Left hindlimb (tissue), 1 donor: ENCODE measurements at regions not wholly inside any gene's neighbourhood (a gene's known extent, or its start where the extent isn't known, plus 50 kb on each side); places are given as distances from the start of the nearest gene placed in this dataset.
"Not testable (repeated sequence)": the region's sequence is repeated elsewhere in the genome, so short reads cannot be mapped to it uniquely, and the experiment has no call there.

Source experiments
- DNase-seq: peaks from one replicate; pipeline ENCODE4 v3.0.0-alpha.2; 2018

DNA sequence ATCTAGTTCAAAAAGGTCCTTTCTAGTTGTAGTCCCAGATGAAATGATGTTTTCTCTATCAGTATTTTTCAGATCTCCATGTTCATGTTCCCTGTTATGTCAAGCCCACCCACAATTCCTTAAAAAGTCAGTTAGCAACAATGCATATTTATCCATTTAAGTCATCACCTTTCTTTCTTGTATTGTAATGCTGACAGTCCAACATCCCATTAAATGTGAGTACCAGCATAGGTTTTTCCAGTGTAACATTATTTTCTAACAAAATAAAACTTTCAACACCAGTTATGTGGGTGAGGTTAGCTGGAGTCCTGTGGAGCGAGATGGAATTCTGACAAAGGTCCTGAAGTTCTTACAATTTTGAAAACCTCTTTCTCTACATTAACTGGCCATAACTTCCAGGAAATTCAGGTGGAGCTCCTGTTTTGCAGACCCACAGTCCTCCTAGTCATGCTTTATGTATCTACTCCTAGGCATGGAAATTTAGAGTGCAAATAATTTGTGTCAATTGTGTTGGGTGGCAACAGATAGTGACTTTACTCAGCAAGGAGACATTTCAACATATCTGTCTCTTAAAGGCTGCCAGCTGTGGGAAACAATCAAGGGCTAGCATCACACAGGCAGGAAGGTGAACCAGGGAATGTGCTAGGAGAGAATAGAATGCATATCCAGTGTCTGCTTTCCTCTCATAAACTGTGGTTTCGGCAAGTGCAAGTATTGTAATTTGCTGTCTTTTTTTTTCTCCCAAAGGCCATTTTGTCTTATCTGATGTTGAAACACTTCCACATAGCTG is 162.6 kb downstream of the MTERF1 start:
- no peak for DNase-seq

DNA sequence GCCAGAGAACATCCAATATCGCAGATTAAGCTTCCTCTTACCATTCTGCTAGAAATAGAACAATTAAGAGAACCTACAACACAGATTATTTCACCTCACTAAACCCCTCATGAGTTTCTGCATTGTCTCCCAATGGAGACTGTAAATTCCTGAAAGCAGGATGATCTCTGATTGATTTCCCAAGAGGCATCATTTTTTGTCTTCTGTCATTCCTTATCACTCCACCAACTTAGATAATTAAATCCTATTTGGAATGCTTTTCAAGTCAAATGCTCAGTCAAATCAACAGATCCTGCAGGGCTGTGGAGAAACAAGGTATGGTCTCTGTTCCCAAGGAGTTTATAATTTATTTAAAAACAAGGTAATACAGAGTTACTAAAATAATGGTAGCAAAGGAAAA is 161.5 kb downstream of the MTERF1 start:
- no peak for DNase-seq

DNA sequence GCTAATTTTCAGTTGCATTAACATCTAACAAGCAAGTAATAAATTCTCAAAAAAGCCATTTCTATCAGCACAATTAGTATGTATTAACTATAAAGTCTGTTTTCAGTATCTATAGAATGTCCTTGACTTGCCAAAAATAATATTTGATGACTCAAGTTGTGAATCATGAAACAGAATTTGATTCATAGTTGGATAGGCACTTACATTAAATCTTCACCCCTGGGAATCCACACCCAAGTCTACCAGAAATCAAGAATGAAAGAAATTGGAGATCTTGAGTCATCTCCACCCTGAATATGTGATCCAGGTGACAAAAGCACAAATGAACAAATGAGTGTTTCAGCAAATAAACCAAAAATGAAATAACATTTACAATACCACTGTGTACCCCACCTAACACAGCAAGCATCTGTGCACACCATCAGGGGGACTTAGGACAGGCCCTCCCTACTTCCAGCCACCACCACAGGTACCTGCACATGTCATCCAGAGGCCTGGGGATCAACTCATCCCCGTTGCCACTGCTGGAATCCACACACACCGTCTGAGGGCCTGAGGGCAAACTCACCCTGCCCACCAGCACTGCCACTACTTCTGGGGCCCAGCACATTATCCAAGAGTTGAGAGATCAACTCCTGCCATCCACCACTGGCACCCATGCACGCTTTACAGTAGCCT is 160.1 kb downstream of the MTERF1 start:
- DNase-seq, result no peak

DNA sequence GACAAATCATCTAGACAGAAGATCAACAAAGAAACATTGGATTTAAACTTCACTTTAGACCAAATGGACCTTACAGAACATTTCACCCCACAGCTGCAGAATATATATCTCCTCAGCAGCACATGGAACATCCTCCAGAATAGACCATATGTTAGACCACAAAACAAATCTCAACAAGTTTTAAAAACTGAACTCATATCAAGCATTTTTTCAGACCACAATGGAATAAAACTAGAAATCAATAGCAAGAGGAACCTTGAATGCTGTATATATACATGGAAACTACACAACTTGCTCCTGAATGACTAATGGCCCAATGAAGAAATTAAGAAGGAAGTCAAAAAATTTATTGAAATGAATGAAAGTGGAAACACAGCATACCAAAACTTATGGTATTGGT is 157.7 kb downstream of the MTERF1 start:
- no peak for DNase-seq

DNA sequence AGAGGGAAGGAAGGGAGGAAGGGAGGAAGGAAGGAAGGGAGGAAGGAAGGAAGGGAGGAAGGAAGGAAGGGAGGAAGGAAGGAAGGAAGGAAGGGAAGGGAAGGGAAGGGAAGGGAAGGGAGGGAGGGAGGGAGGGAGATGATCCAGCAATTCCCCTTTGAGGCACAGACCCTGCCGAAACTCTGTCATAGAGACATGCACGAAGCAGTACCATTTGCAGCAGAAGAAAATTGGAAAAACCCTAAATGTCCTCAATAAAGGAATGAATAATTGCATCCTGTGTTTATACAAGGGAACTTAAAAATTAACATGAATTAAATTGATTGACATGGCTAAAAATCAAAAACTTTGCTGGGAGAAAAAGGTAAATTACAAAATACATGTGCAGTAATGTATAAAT is 151.5 kb downstream of the MTERF1 start:
- not testable (repeated sequence) for DNase-seq

DNA sequence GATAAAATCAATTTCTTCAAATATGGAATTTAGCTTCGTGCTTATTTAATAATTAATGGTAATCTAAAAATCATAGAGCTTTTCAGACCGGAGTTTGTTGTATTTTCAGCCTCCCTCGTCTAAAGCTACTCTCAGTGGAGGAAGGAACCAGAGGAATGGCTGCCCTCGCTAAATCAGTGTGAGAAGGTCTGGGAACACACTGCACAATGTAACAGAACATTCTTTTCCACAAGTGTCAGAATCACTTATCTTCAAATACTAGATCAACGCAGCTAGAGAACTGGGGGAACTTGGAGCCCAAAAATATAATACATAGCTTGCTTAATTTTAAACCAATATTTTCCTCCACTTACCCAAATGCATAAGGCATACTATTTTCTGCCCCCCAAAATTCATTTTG is 148.5 kb downstream of the MTERF1 start:
- DNase-seq, result no peak

DNA sequence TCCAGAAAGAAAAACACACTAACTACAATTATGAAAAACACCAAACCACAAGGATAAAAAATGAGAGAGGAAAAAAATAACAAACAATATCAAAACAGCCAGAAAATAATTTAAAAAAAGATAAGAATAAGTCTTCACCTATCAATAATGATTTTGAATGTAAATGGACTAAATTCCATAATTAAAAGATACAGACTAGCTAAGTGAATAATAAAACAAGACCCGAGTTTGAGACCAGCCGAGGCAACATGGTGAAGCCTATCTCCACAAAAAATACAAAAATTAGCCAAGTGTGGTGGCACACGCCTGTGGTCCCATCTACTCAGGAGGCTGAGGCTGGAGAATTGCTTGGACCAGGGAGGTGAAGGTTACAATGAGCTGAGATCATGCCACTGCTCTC is 131.1 kb downstream of the MTERF1 start:
- DNase-seq, result no peak

DNA sequence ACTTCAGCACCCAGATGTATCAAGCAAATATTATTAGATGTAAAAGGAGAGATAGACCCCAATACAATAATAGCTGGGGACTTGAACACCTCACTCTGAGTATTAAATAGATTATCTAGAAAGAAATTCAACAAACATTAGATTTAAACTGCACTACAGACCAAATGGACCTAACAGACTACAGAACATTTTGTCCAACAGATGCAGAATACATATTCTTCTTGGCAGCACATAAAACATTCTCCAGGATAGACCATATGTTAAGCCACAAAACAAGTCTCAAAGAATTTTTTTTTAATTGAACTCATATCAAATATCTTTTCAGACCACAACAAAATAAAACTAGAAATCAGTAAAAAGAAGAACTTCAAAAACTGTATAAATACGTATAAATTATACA is 130.4 kb downstream of the MTERF1 start:
- no peak for DNase-seq

DNA sequence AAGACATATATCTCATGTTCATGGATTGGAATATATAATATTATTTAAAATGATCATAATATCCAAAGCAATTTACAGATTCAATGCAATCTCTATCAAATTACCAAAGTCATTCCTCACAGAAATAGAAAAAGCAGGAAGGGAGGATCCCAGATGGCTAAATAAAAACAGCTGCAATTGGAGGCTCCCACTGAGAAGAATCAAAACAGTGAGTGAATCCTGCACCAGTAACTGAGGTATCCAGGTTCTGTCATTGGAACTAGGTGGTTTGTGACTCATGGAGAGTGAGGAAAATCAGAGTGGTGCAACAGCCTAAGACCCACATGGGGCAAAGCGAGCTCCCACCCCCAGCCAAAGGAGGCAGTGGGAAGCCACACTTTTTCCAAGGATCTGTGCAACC is 128.4 kb downstream of the MTERF1 start:
- no peak for DNase-seq

DNA sequence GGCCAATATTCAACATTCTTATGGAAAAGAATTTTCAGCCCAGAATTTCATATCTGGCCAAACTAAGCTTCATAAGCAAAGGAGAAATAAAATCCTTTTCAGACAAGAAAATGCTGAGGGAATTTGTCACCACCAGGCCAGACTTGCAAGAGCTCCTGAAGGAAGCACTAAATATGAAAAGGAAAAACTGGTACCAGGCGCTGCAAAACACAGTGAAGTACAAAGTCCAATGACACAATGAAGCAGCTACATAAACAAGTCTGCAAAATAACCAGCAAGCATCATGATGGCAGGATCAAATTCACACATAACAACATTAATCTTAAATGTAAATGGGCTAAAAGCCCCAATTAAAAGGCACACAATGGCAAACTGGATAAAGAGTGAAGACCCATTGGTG is 126.2 kb downstream of the MTERF1 start:
- DNase-seq, result not testable (repeated sequence)

DNA sequence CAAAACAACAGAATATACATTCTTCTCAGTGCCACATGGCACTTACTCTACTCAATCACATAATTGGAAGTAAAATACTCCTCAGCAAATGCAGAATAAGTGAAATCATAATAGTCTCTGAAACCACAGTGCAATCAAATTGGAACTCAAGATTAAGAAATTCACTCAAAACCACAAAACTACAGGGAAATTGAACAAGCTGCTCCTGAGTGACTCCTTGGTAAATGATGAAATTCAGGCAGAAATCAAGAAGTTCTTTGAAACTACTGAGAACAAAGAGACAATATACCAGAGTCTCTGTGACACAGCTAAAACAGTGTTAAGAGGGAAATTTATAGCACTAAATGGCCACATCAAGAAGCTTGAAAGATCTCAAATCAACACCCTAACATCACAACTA is 125.4 kb downstream of the MTERF1 start:
- DNase-seq, result not testable (repeated sequence)

DNA sequence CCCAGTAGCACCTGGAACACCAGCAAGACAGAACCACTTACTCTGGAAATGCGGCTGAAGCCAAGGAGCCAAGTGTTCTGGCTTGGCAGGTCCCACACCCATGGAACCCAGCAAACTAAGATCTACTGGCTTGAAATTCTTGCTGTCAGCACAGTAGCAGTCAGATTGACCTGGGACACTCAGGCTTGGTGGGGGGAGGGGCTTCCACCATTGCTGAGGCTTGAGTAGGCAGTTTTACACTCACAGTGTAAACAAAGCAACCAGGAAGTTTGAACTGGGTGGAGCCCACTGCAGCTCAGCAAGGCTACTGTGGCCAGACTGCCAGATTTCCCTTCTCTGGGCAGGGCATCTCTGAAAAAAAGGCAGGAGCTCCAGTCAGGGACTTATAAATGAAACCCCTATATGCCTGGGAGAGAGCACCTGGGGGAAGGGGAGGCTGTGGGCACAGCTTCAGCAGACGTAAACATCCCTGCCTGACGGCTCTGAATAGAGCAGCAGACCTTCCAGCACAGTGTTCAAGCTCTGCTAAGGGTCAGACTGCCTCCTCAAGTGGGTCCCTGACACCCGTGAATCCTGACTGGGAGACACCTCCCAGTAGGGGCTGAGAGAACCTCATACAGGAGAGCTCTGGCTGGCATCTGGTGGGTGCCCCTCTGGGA is 121.2 kb downstream of the MTERF1 start:
- DNase-seq, result no peak

DNA sequence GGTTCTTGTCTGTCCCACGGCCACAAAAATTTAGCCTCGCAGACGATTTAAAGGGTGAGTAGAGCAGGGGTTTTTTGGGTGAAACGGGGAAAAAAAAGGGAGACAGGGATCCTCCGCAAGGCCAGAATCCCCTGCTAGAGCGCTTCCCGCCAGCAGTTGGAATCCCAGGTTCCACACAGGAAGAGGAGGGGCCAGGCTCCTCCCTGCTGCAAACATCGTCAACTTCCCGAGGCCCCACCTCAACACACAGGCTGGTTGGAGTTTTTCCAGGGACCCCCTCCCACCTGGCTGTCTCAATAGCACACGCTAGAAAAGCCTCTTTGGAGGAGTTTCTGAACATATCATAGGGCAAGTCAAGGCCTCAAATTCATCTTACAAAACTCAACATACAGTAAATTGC is 112.7 kb downstream of the MTERF1 start:
- no peak for DNase-seq

DNA sequence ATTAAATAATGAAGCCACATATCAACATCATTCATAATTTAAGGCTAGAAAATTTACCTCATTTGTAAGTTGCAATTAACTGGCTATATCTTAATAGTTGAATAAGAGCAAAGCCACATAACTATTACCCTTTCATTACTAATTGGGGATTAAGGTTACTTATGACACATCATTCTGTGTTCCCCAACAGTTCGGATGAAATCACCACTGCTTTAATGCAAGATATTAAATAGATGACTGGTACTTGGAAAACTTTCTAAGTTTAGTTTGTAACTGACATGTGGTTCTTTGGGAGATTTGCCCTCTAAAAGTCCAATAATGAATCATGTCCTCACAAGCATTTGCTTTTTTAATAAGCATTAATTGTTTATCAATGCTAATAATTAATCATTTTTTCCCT is 109.1 kb downstream of the MTERF1 start:
- DNase-seq, result no peak

DNA sequence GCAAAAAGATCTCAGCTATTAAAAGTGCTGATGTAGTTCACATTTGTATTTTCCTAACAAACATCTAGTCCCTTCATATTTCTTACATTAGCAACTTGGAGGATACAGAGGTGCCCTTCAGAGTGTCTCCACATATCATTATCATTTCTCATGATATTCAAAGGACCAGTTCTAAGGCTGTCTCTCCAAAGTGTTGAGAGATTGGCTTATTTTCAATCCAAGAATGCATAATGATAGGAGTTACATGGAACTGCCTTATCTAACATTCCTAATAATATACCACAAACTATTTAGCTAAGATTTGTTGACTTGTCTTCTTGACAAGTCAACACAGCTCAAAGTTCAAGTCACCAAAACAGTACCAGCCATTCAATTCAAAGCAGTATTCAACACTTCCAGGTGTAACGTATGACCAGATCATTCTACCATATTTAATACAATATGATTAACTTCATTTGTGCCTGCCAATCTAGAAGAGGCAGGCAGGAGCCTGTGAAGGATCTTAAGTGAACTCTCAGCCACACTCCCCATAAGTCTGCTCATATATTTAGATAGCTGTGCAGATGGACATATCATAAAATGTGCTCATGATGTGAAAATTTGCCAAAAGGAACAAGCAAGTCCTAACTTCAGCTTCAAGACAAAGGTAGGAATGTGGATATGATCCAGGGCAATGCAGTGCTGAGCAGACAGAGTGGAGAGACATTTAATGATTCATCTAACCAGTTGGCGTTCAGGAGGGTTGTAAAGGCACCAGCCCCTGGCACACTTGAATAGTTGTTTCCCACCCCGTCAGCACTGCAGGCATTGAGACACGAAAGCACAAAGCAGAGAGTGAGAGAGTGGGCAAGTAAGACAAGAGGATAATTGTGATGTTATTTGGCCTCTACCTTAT is 108.3 kb downstream of the MTERF1 start:
- DNase-seq, result no peak

DNA sequence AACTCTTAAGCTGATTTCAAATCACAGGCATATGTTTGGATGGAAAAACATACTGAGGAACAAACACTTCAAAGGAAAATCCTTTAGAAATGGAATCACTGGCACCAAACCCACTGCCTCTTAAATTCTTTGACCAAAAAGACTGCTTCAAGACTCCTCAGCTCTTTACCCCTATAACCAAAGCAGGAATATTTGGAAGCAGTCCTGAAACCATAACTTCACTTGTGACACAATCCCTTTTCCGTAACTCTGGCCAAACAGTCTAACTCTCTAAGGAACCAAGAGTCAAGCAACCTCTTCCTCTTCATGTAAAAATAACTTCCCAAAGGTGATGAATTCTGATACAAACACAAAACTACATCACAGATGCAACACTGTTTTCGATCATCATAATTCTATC is 104.3 kb downstream of the MTERF1 start:
- DNase-seq, result no peak

DNA sequence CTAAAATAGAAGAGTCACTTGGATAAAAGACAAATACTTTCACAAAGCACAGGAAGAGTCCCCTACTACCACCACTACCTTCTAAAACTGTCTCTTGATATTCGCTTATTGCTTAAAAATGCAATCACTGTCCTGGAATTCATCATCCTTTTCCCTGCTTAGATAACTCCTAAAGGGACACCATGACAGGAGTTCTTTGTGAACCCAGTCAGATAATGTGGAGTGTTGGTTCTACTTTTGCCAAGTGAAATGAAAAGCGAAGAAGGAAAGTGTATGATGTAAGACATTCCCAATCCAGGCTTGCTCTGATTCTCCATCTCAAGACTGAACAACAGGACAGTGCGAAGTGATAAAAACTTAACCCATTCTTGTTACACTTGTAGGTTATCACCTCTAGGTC is 103.0 kb downstream of the MTERF1 start:
- DNase-seq, result no peak

DNA sequence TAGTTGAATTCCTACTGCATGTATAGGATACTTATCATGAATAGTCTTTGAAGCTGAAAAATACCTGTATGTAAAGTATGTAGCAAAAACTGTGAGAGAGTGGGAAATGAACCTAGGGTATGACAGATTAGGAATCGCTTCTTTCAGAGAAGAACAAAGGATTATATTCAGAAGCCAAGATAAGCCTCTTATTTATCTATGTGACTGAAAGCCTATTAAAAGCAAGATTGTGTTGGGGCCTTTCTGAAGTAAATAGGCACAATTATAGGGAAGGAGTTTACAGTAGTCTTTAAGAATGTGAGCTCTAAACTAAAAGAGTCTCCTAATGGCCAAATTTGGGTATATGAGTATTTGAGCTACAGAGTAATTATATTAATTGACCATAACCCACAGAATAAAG is 102.1 kb downstream of the MTERF1 start:
- no peak for DNase-seq

DNA sequence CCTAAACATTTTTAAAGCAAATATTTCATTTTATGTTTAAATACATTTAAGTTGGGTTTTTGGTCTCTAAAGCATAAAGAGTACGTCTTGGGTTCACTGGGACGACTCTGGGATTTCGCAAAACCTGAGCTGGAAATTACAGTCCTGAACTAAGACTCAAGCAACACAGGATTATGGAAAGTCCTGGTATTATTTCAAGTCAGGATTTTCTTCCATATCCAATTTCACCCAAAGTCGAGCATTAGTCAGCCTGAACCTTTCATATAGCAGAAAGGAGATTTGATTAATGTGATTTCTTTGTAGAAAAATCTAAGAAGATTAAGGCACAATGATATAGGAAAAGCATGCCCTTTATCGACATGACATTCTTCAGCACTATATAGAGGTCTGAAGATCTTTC is 100.0 kb downstream of the MTERF1 start:
- no peak for DNase-seq

DNA sequence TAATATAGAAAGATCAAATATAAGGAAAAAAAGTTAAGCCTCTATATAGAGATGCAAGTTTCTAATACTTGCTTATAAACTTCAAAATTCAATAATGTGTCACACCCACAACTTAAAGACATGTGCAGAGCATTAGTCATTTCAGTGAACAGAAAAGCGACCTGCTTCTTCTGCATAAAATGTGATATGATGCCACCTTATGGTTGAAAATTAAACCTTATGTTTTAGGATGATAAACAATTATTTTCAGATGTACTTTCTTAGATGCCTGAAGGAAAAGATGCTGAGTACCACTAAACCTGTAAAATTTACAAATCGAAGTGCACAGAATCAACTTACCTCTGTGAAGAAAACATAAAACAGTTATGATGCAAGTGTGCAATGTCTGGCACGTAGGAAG is 96.0 kb downstream of the MTERF1 start:
- DNase-seq, result no peak

DNA sequence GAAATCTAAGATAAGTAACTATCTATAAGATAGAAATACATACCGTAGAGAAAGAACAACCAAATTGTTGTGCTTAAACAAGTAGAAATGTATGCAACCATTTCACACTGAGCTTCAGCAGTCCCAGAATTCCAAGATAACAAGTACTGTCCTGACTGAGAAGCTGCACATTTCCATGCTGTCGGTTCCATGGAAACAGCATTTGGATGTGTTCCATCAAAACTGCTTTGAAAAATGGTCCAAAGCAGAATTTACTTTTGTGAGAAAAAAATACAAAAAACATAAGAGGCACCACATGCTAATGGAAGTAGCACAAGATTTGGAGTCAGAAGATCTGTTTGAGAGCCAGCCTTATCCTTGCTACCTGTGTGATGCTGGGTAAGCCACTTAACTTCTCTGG is 92.6 kb downstream of the MTERF1 start:
- no peak for DNase-seq

DNA sequence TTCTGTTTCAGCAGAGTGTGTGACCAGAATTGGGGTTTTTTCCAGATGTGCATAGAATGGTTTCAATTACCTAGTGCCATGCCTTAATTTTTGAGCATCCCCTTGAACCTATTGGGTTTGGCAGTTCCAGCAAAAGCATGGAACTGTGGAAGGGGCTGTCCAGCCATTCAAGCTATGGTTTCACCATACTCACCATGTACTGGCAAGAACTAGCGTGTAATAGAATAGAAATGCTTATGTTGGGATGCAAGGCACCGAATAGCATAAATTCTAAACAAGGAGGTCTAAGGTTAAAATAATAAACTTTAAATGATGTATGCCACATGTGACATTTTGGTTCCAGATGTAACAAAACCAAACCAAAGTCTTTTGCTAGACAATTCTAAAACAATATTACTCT is 91.4 kb downstream of the MTERF1 start:
- no peak for DNase-seq

DNA sequence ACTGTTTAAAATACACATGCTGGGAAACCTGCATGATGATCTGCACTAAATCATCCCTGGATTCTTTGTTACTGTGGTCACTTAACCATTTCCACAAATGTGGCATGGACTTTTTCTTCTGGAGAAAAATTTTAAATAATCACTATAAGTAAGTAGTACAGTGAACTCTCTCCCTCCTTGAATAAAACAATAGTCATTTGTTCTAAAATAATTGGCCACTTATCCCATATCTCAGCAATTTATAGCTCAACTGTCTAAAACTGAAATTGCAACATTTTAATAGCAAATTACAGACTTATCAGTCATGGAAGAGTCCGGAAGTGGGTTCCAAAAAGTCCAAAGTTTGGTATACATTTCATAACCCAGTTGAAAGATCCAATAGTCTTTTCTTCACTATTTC is 90.9 kb downstream of the MTERF1 start:
- DNase-seq, result no peak
